Activated T-helper 17 cell treated with anti-CD3 and anti-CD28 coated beads, Interleukin-2, amount 50 U/mL, for 72 hours (primary cell): ENCODE measurements at regions not wholly inside any gene's neighbourhood (a gene's known extent, or its start where the extent isn't known, plus 50 kb on each side); places are given as distances from the start of the nearest gene placed in this dataset.
"Not testable (repeated sequence)": the region's sequence is repeated elsewhere in the genome, so short reads cannot be mapped to it uniquely, and the experiment has no call there.

ENCODE experiments used
- ATAC-seq: fragments of 150-1000 bp; cut with Tn5 transposase; replicated peaks from 2 replicates; pipeline ENCODE4 v1.10.0; 2021; ENCODE audit warnings: mild to moderate bottlenecking, moderate library complexity
- H3K27ac Mint-ChIP-seq: one replicate; pipeline ENCODE4 v1.8.0; 2022; ENCODE audit warnings: mixed read lengths
- H3K27me3 Mint-ChIP-seq: one replicate; pipeline ENCODE4 v1.8.0; 2022; ENCODE audit warnings: mixed read lengths
- H3K36me3 Mint-ChIP-seq: one replicate; pipeline ENCODE4 v1.8.0; 2022; ENCODE audit warnings: low read depth, mild to moderate bottlenecking, mixed read lengths
- H3K4me1 Mint-ChIP-seq: one replicate; pipeline ENCODE4 v1.8.0; 2022; ENCODE audit warnings: mixed read lengths
- H3K4me3 Mint-ChIP-seq: one replicate; pipeline ENCODE4 v1.8.0; 2022; ENCODE audit warnings: mild to moderate bottlenecking, mixed read lengths
- H3K9me3 Mint-ChIP-seq: one replicate; pipeline ENCODE4 v1.8.0; 2022; ENCODE audit warnings: mixed read lengths

DNA sequence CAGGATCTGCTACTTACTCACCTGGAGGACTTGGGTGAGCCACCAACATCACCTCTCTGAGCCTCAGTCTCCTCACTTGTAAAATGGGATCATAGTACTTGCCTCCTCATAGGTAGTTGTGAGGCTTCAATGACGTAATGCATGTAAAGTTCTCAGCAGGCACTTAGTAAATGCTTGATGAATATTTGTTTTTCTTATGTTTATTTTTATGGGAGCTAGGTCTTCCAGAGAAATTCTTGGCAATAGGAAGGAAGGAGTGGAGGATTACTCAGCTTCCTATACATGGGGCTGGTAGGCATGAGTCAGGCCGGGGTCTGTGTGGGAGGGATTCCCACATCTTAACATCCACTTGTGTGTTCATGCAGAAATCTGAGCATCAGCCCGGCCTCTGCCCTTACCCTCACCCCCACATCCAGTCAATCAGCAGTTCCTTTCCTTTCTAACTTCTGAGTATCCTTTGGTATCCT lies 95.4 kb upstream of the USP24 start:
- peak; percentile 79 for ATAC-seq
- Mint-ChIP-seq H3K27me3 (peaks cover 1% of the 10 kb centered on the region), H3K4me1 (peaks cover 18% of the 10 kb centered on the region), H3K27ac (peak overlapping the region; percentile 78), H3K4me3 (peak overlapping the region; percentile 7), H3K36me3 (no peaks in the 10 kb centered on the region), H3K9me3 (peaks cover 1% of the 10 kb centered on the region)

- peaks cover 7% of the 10 kb centered on the region for H3K27me3 Mint-ChIP-seq
- H3K36me3 Mint-ChIP-seq: no peaks in the 10 kb centered on the region
- no peak overlapping the region for H3K4me3 Mint-ChIP-seq
- no peak overlapping the region for H3K27ac Mint-ChIP-seq
- H3K9me3 Mint-ChIP-seq: peaks cover 5% of the 10 kb centered on the region
- no peak for ATAC-seq
- H3K4me1 Mint-ChIP-seq: peaks cover 22% of the 10 kb centered on the region
These were observed 94.8 kb upstream of the USP24 start for GRCh38 chr1:55309786-55310504.

GRCh38 chr1:55309053-55309452 lies 93.9 kb upstream of the USP24 start:
- Mint-ChIP-seq H3K27ac (no peak overlapping the region), H3K27me3 (peaks cover 8% of the 10 kb centered on the region)
- ATAC-seq: peak; percentile 25

GRCh38 chr1:55305735-55306134 lies 90.6 kb upstream of the USP24 start:
- H3K27ac Mint-ChIP-seq: peak overlapping the region; percentile 69
- no peaks in the 10 kb centered on the region for H3K36me3 Mint-ChIP-seq
- H3K27me3 Mint-ChIP-seq: peaks cover 8% of the 10 kb centered on the region
- ATAC-seq: peak; percentile 85
- no peak overlapping the region for H3K4me3 Mint-ChIP-seq
- peaks cover 10% of the 10 kb centered on the region for H3K4me1 Mint-ChIP-seq
- peaks cover 5% of the 10 kb centered on the region for H3K9me3 Mint-ChIP-seq

More at GRCh38 chr1:55309053-55309452, 93.9 kb upstream of the USP24 start:
- Mint-ChIP-seq H3K4me1 (peaks cover 22% of the 10 kb centered on the region), H3K36me3 (no peaks in the 10 kb centered on the region), H3K9me3 (peaks cover 5% of the 10 kb centered on the region), H3K4me3 (no peak overlapping the region)

- H3K27me3 Mint-ChIP-seq: peaks cover 8% of the 10 kb centered on the region
- H3K9me3 Mint-ChIP-seq: peaks cover 5% of the 10 kb centered on the region
- ATAC-seq: no peak
- no peaks in the 10 kb centered on the region for H3K36me3 Mint-ChIP-seq
- no peak overlapping the region for H3K27ac Mint-ChIP-seq
- H3K4me3 Mint-ChIP-seq: no peak overlapping the region
- peaks cover 6% of the 10 kb centered on the region for H3K4me1 Mint-ChIP-seq
These were observed 89.1 kb upstream of the USP24 start for GRCh38 chr1:55304229-55304740.

- H3K27me3 Mint-ChIP-seq: peaks cover 8% of the 10 kb centered on the region
- peaks cover 5% of the 10 kb centered on the region for H3K9me3 Mint-ChIP-seq
- no peak overlapping the region for H3K4me3 Mint-ChIP-seq
- H3K4me1 Mint-ChIP-seq: peaks cover 6% of the 10 kb centered on the region
- H3K27ac Mint-ChIP-seq: no peak overlapping the region
- no peaks in the 10 kb centered on the region for H3K36me3 Mint-ChIP-seq
- no peak for ATAC-seq
These were observed 87.8 kb upstream of the USP24 start for GRCh38 chr1:55302972-55303371.

DNA sequence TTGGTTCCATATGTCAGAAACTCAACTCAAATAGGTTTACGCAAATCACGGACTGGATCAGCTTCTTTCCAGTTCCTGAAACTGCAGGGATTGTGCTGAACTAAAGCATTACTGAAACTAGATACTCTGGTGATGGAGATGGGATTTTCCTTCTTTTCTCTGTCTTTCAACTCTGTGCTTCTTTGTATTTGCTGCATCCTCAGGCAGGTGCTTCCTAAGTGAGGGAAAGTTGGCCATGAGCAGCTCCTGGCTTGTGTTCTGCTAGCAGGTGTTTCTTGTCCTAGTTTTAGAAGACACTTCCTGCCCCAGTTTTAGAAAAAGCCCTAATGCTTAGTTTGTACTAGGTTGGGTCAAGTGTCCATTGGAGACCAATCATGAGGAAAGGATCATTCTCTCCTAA lies 86.7 kb upstream of the USP24 start:
- no peak for ATAC-seq
- no peak overlapping the region for H3K4me3 Mint-ChIP-seq
- H3K27ac Mint-ChIP-seq: no peak overlapping the region
- no peaks in the 10 kb centered on the region for H3K36me3 Mint-ChIP-seq
- peaks cover 5% of the 10 kb centered on the region for H3K9me3 Mint-ChIP-seq
- peaks cover 6% of the 10 kb centered on the region for H3K4me1 Mint-ChIP-seq
- H3K27me3 Mint-ChIP-seq: peaks cover 8% of the 10 kb centered on the region

DNA sequence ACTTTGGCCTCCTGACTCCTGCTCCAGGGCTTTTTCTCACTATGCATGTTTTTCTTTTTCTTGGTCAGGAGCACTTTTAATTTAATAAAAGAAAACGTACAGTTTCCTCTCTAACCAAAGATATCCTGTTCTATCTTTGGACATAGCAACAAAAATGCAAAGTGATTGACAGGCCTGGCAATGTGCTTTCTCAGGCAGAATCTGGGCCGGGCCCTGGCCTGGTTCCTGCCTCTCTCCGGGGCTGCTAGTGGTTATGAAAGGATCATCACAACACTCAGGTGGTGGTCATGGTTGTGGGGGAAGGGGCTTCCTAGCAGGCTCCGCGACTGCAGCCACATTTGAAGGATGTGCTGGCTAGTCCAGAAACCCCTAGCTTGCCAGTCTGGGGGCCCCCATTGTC lies 85.8 kb upstream of the USP24 start:
- Mint-ChIP-seq H3K9me3 (peaks cover 5% of the 10 kb centered on the region), H3K4me1 (peaks cover 6% of the 10 kb centered on the region), H3K27ac (no peak overlapping the region), H3K36me3 (no peaks in the 10 kb centered on the region), H3K4me3 (no peak overlapping the region), H3K27me3 (peaks cover 8% of the 10 kb centered on the region)
- ATAC-seq: no peak

DNA sequence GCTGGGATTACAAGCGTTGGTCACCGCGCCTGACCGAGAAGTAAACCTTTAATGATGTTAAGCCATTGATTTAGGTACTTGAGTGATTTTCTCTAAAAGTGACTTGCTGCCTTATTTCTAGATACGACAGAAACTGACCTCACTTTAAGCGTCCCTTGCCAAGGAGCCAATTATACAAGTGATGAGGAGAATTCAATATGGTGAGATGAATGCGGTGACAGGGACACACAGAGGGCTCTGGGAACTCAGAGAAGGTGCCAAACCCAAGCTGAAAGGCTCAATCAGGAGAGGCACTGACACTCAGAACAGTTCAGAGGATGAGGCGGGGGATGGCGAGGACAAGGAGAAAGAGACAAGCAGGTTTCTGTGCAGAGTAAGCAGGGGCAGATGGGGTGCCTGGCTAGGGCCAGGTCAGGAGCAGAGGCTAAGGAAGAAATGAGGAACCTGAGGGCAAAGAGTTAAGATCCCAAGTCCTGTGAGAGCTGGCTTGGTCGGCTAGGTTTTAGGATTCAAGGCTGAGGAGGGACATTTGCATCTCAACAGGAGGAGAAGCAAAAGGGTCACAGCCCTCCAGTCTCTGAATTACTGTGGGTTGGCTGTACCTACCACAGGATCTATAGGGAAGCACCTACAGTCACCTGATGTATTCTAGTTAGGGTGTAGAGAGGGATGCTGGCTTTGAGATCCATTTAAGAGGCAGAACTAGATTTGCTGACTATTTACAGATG lies 83.2 kb upstream of the USP24 start:
- no peaks in the 10 kb centered on the region for H3K4me1 Mint-ChIP-seq
- H3K27me3 Mint-ChIP-seq: no peaks in the 10 kb centered on the region
- H3K4me3 Mint-ChIP-seq: no peak overlapping the region
- peaks cover 5% of the 10 kb centered on the region for H3K9me3 Mint-ChIP-seq
- no peaks in the 10 kb centered on the region for H3K36me3 Mint-ChIP-seq
- ATAC-seq: no peak
- H3K27ac Mint-ChIP-seq: no peak overlapping the region

DNA sequence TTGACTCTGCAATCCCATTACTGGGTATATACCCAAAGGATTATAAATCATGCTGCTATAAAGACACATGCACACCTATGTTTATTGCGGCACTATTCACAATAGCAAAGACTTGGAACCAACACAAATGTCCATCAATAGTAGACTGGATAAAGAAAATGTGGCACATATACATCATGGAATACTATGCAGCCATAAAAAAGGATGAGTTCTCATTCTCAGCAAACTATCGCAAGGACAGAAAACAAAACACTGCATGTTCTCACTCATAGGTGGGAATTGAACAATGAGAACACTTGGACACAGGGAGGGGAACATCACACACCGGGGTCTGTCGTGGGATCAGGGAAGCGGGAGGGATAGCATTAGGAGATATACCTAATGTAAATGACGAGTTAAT lies 81.1 kb upstream of the USP24 start:
- not testable (repeated sequence) for H3K36me3 Mint-ChIP-seq, H3K4me1 Mint-ChIP-seq, ATAC-seq, H3K27ac Mint-ChIP-seq, H3K27me3 Mint-ChIP-seq, H3K9me3 Mint-ChIP-seq, H3K4me3 Mint-ChIP-seq

DNA sequence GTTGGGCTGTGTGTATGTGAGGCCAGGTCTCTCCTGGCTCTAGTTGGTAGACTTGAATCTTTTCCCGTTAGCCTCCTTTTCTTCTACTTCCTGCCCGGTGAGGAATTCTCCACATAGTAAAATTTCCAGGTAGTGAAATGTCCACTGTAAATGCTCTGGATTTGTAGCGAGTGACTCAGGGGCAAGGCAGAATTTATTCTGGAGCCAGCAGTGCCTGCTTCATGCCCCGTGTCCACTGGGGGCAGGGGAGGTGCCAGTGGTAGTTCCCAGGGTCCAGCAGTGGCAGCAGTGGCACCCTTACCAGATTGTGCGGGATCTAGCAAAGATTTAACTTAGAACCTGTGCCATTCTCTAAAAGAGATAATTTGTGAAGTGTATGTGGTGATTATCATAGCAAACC lies 74.5 kb upstream of the USP24 start:
- Mint-ChIP-seq H3K9me3 (peaks cover under 1% of the 10 kb centered on the region), H3K36me3 (no peaks in the 10 kb centered on the region), H3K4me1 (peaks cover 9% of the 10 kb centered on the region), H3K27ac (peak overlapping the region; percentile 58), H3K4me3 (no peak overlapping the region), H3K27me3 (peaks cover 3% of the 10 kb centered on the region)
- no peak for ATAC-seq

DNA sequence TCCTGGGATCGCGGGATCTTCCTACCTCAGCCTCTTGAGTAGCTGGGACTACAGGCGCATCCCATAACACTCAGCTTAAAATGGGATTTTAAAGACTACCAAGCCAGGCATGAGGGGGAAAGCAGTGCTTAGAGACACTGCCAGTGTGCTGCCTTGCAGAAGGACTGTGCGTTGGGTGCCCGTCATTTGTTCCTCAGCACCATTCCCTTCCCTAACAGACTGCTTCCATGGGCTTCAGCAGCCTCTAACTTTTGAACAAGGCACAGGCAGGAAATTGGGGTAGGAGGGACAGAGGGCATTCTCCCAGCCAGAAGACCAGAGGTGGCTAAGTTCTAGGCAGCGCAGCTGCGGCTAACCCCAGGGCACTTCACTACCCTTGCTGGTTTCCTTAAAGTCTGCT lies 73.9 kb upstream of the USP24 start:
- Mint-ChIP-seq H3K27me3 (peaks cover 3% of the 10 kb centered on the region), H3K4me3 (no peak overlapping the region), H3K4me1 (peaks cover 9% of the 10 kb centered on the region), H3K36me3 (no peaks in the 10 kb centered on the region), H3K9me3 (no peaks in the 10 kb centered on the region), H3K27ac (peak overlapping the region; percentile 58)
- no peak for ATAC-seq

- peak overlapping the region; percentile 89 for H3K27ac Mint-ChIP-seq
- H3K27me3 Mint-ChIP-seq: peaks cover 3% of the 10 kb centered on the region
- peaks cover 9% of the 10 kb centered on the region for H3K4me1 Mint-ChIP-seq
- peak overlapping the region; percentile 67 for H3K4me3 Mint-ChIP-seq
- no peaks in the 10 kb centered on the region for H3K9me3 Mint-ChIP-seq
- no peaks in the 10 kb centered on the region for H3K36me3 Mint-ChIP-seq
- peak; percentile 68 for ATAC-seq
These were observed 73.1 kb upstream of the USP24 start for GRCh38 chr1:55288245-55288644.

GRCh38 chr1:55287723-55288122 lies 72.6 kb upstream of the USP24 start:
- Mint-ChIP-seq H3K36me3 (no peaks in the 10 kb centered on the region), H3K27me3 (peaks cover 3% of the 10 kb centered on the region)
- ATAC-seq: peak; percentile 60

More at GRCh38 chr1:55287723-55288122, 72.6 kb upstream of the USP24 start:
- Mint-ChIP-seq H3K27ac (peak overlapping the region; percentile 89), H3K9me3 (no peaks in the 10 kb centered on the region), H3K4me1 (peaks cover 9% of the 10 kb centered on the region), H3K4me3 (peak overlapping the region; percentile 67)
